NB4 (cell line): ENCODE measurements at regions not wholly inside any gene's neighbourhood (a gene's known extent, or its start where the extent isn't known, plus 50 kb on each side); places are given as distances from the start of the nearest gene placed in this dataset.

Experiments
- DNase-seq: peaks from one replicate; pipeline ENCODE4 v3.0.0; 2010; ENCODE audit warnings: low read depth
- H3K4me3 ChIP-seq: one replicate; pipeline ENCODE4 v1.5.1; 2011; ENCODE audit warnings: mild to moderate bottlenecking, low read depth, low read length, moderate library complexity
- CTCF ChIP-seq: IDR thresholded peaks from one replicate; pipeline ENCODE4 v1.5.1; 2012; ENCODE audit warnings: low read depth, low read length
- MAX ChIP-seq: IDR thresholded peaks from 2 replicates; pipeline ENCODE4 v1.6.1; 2011; ENCODE audit warnings: low read depth, low read length
- MYC ChIP-seq: IDR thresholded peaks from 2 replicates; pipeline ENCODE4 v1.6.1; 2011; ENCODE audit warnings: low read depth, low read length
- POLR2A ChIP-seq: IDR thresholded peaks from 2 replicates; pipeline ENCODE4 v1.6.1; 2011; ENCODE audit warnings: mild to moderate bottlenecking; ENCODE audit not compliant: insufficient read length; ENCODE audit errors: extremely low read depth

GRCh38 chr7:115106316-115106715 is 184.4 kb downstream of the MDFIC start:
- DNase-seq: no peak
- no peak for TF ChIP-seq MAX
- no peak for TF ChIP-seq POLR2A
- no peak for TF ChIP-seq MYC
- TF ChIP-seq CTCF: no peak
- H3K4me3 ChIP-seq: no peak overlapping the region

GRCh38 chr7:115102738-115103137 is 180.8 kb downstream of the MDFIC start:
- H3K4me3 ChIP-seq: no peak overlapping the region
- no peak for DNase-seq
- no peak for TF ChIP-seq MAX
- TF ChIP-seq MYC: no peak
- TF ChIP-seq POLR2A: no peak
- no peak for TF ChIP-seq CTCF

- DNase-seq: no peak
- TF ChIP-seq POLR2A (no peak), MAX (no peak), CTCF (no peak)
- no peak overlapping the region for H3K4me3 ChIP-seq
These were observed 179.3 kb downstream of the MDFIC start for GRCh38 chr7:115101199-115101598.

GRCh38 chr7:115099906-115100305 is 178.0 kb downstream of the MDFIC start:
- no peak for DNase-seq
- TF ChIP-seq MYC: no peak

GRCh38 chr7:115097175-115097671 is 175.3 kb downstream of the MDFIC start:
- H3K4me3 ChIP-seq: no peak overlapping the region
- TF ChIP-seq POLR2A (no peak), MAX (no peak), CTCF (no peak), MYC (no peak)
- no peak for DNase-seq

More at GRCh38 chr7:115099906-115100305, 178.0 kb downstream of the MDFIC start:
- H3K4me3 ChIP-seq: no peak overlapping the region

GRCh38 chr7:115096262-115096661 is 174.4 kb downstream of the MDFIC start:
- TF ChIP-seq MYC: no peak
- no peak for TF ChIP-seq MAX
- no peak for TF ChIP-seq POLR2A
- no peak for TF ChIP-seq CTCF
- no peak overlapping the region for H3K4me3 ChIP-seq
- no peak for DNase-seq
